GM12878 (cell line): ENCODE measurements at regions not wholly inside any gene's neighbourhood (a gene's known extent, or its start where the extent isn't known, plus 50 kb on each side); places are given as distances from the start of the nearest gene placed in this dataset.
"Not testable (repeated sequence)": the region's sequence is repeated elsewhere in the genome, so short reads cannot be mapped to it uniquely, and the experiment has no call there.

Experiments
- ATAC-seq: fragments of 200-7000 bp; cut with Tn5 transposase; 3 replicates; pipeline ENCODE4 v1.9.1; 2020; ENCODE audit warnings: mild to moderate bottlenecking, moderate library complexity
- BruUV-seq: library from RNA; stranded (reverse); fragments of 400-500 nt; replicated peaks from 2 replicates; lab custom pipeline; 2021; lab: Mats Ljungman, UMichigan
- CTCF ChIA-PET: fragments of 300-600 bp; sonication (Branson Sonifier 250); formaldehyde crosslinking; extraction: SDS; loops from one replicate; lab custom pipeline; 2021; ENCODE audit warnings: inconsistent platforms; lab: Yijun Ruan, JAX
- POLR2A ChIA-PET: fragments of 350-600 bp; formaldehyde crosslinking; extraction: SDS; loops from one replicate; lab custom pipeline; 2021; ENCODE audit warnings: inconsistent platforms; lab: Charles Lee
- RAD21 ChIA-PET: fragments of 300-600 bp; sonication (Branson Sonifier 250); formaldehyde crosslinking; loops from one replicate; lab custom pipeline; 2023; ENCODE audit warnings: antibody characterized with exemption; ENCODE audit not compliant: unreplicated experiment; lab: Charles Lee
- SMC1A ChIA-PET: fragments of 300-600 bp; sonication (Branson Sonifier 250); formaldehyde crosslinking; loops from one replicate; lab custom pipeline; 2023; ENCODE audit not compliant: unreplicated experiment, uncharacterized antibody; lab: Charles Lee
- DNase-seq: peaks from one replicate; pipeline ENCODE4 v3.0.0-alpha.2; 2011; ENCODE audit warnings: low read depth, low spot score
- FAIRE-seq: peaks from 3 replicates; lab custom pipeline; 2011; peaks lifted over from hg19 to GRCh38; lab: Jason Lieb, UNC
- H2AFZ ChIP-seq: 2 replicates; pipeline ENCODE4 v1.6.0; 2011; ENCODE audit warnings: low read depth, low read length, control low read depth; ENCODE audit not compliant: control insufficient read depth
- H3K27ac ChIP-seq: 2 replicates; pipeline ENCODE4 v1.5.1; 2011; ENCODE audit warnings: control low read depth; ENCODE audit not compliant: control insufficient read depth, insufficient read depth
- H3K27me3 ChIP-seq, 2 experiments: replicated peaks in 1 of 2; 2 replicates each; pipeline versions ENCODE4 v1.6.0 to v1.6.1; 2011; ENCODE audit warnings: low read length in 1 of 2; ENCODE audit not compliant: control insufficient read depth in 2 of 2, insufficient read depth in 2 of 2
- H3K36me3 ChIP-seq, 2 experiments: 2 replicates each; pipeline ENCODE4 v1.5.1; 2011; ENCODE audit warnings: low read length in 1 of 2; ENCODE audit not compliant: control insufficient read depth in 2 of 2, insufficient read depth in 2 of 2
- H3K4me1 ChIP-seq: 2 replicates; pipeline ENCODE4 v1.6.1; 2011; ENCODE audit warnings: mild to moderate bottlenecking, low read length, moderate library complexity, mixed read lengths; ENCODE audit not compliant: control insufficient read depth, insufficient read depth
- H3K4me2 ChIP-seq: 2 replicates; pipeline ENCODE4 v1.6.0; 2011; ENCODE audit warnings: control low read depth; ENCODE audit not compliant: control insufficient read depth, insufficient read depth
- H3K4me3 ChIP-seq: fragments of 200-600 bp; sonication (generic); 2 replicates; pipeline ENCODE4 v1.5.1; 2016
- H3K79me2 ChIP-seq: 2 replicates; pipeline ENCODE4 v1.6.0; 2011; ENCODE audit warnings: low read length; ENCODE audit not compliant: control insufficient read depth, insufficient read depth
- H3K9ac ChIP-seq: 2 replicates; pipeline ENCODE4 v1.8.0; 2011; ENCODE audit warnings: low read length, control low read depth, mixed read lengths; ENCODE audit not compliant: control insufficient read depth, insufficient read depth
- H3K9me3 ChIP-seq: replicated peaks from 3 replicates; pipeline ENCODE4 v1.5.1; 2011; ENCODE audit warnings: mild to moderate bottlenecking, low read length; ENCODE audit not compliant: control insufficient read depth, insufficient read depth
- H4K20me1 ChIP-seq: 2 replicates; pipeline ENCODE4 v1.6.0; 2011; ENCODE audit not compliant: control insufficient read depth, insufficient read depth
- BMI1 ChIP-seq: fragments of 450-650 bp; IDR thresholded peaks from 2 replicates; pipeline ENCODE4 v1.6.1; 2016; ENCODE audit warnings: mild to moderate bottlenecking, moderate library complexity, borderline replicate concordance
- IRF4 ChIP-seq: IDR thresholded peaks from 2 replicates; pipeline ENCODE4 v1.6.1; 2011; ENCODE audit warnings: low read depth, low read length
- SMARCA5 ChIP-seq: fragments of 450-650 bp; IDR thresholded peaks from 2 replicates; pipeline ENCODE4 v1.6.1; 2017; ENCODE audit warnings: mild to moderate bottlenecking
- WGBS: methylation state at CpG from one replicate; pipeline ENCODE4 v1.1.6; 2016; ENCODE audit warnings: low lambda C conversion rate; ENCODE audit not compliant: insufficient replicate concordance, insufficient coverage; ENCODE audit errors: missing lambda C conversion rate; 5-methylcytosine and 5-hydroxymethylcytosine counted together
- in situ Hi-C: fragments of 300-500 bp; cut with MboI; formaldehyde crosslinking; loops from 9 replicates; pipeline ENCODE4 v1.14.3; 2018; ENCODE audit warnings: mixed read lengths
- intact Hi-C: fragments of 100-400 bp; cut with micrococcal nuclease; formaldehyde crosslinking; loops from one replicate; pipeline ENCODE4 v1.14.2; 2022; ENCODE audit not compliant: unreplicated experiment

DNA sequence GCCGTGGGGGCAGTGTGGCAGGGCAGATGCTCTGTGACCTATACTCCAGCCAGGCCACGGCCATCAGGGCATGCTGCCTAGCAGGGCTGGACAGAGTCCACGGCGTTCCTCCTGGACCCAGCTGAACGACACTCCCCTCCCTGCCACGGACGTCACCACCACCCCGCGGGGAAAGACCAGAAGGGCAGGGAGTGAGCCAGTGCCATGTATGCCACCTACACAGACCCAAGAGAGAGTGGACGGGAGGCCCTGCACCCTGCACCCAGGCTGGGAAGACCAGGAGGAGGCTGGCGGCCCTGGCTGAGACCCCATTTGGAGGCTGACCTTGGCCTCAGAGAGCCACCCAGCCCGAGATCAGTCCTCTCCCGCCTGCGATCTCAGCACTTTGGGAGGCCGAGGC, 101.9 kb downstream of the FAM53A start (continued):
- TF ChIP-seq IRF4 (no peak), SMARCA5 (no peak), BMI1 (no peak)

DNA sequence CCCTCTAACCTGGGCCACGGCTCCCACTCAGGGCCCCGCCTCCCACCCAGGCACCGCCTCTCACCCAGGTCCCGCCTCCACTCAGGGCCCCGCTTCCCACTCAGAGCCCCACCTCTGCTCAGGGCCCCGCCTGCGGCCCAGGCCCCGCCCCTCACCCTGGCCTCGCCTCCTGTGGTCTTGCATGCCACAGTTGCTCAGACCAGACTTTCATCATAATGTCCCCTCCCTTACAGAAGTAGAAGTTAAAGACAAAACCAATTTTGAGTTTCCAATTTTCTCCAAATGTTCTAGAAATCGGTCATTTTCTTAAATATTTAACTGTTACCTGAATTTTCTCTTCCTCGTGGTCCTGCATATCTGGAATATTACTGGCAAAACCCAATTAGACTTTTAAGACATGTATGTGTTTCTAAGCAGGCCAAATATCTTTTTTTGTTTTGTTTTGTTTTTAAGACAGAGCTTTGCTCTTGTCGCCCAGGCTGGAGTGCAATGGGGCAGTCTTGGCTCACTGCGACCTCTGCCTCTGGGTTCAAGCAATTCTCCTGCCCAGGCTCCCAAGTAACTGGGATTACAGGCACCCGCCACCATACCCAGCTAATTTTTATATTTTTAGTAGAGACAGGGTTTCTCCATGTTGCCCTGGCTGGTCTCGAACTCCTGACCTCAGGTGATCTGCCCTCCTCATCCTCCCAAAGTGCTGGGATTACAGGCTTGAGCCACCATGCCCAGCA, 102.8 kb downstream of the FAM53A start:
- peak; percentile 86 for ATAC-seq
- SMC1A ChIA-PET, POLR2A ChIA-PET: not testable (repeated sequence)

DNA sequence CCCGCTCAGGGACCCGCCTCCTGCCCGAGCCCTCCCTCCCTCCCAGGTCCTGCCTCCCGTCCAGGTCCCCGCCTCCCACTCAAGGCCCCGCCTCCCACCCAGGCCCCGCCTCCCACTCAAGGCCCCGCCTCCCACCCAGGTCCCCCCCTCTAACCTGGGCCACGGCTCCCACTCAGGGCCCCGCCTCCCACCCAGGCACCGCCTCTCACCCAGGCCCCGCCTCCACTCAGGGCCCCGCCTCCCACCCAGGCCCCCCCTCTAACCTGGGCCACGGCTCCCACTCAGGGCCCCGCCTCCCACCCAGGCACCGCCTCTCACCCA, 103.5 kb downstream of the FAM53A start:
- H3K9me3 ChIP-seq, H3K27ac ChIP-seq, H3K4me1 ChIP-seq, in situ Hi-C loops, H4K20me1 ChIP-seq, H3K27me3 ChIP-seq, H3K4me3 ChIP-seq, ATAC-seq, H3K36me3 ChIP-seq, FAIRE-seq, intact Hi-C loops, BruUV-seq, H3K4me2 ChIP-seq, RAD21 ChIA-PET, DNase-seq, CTCF ChIA-PET, H3K9ac ChIP-seq, POLR2A ChIA-PET, H3K79me2 ChIP-seq, H2AFZ ChIP-seq: not testable (repeated sequence)
- WGBS = no CpG with 5 or more reads among the region's 16 CpGs
- SMC1A ChIA-PET = interaction anchor here (1.1 kb wide), 1 partner anchor 7 kb away, joined by 3 read pairs; no protein-coding TSS in a partner anchor

More for the DNA sequence above, 102.8 kb downstream of the FAM53A start:
- H3K9me3 ChIP-seq, H3K4me1 ChIP-seq, H3K27me3 ChIP-seq, DNase-seq, BruUV-seq, CTCF ChIA-PET, H4K20me1 ChIP-seq, H3K27ac ChIP-seq, H3K79me2 ChIP-seq, in situ Hi-C loops, H3K4me3 ChIP-seq, intact Hi-C loops, H3K9ac ChIP-seq, H3K36me3 ChIP-seq, H2AFZ ChIP-seq, RAD21 ChIA-PET, FAIRE-seq, H3K4me2 ChIP-seq: not testable (repeated sequence)
- WGBS = 24% methylated on average over 14 of the region's 15 CpGs
